Tibial artery (tissue), 4 donors: ENCODE measurements at regions not wholly inside any gene's neighbourhood (a gene's known extent, or its start where the extent isn't known, plus 50 kb on each side); places are given as distances from the start of the nearest gene placed in this dataset.

Experiments used
- DNase-seq, 2 donors: peaks; one replicate each; pipeline ENCODE4 v3.0.0-alpha.2; 2019
- H3K27ac ChIP-seq, 2 donors: fragments of 200-600 bp; sonication (generic) in 1 of 2; 1 replicate in 1 of 2; 2 replicates in 1 of 2; pipeline ENCODE4 v1.5.1; 2018 to 2019; ENCODE audit warnings: mild to moderate bottlenecking in 1 of 2
- H3K27me3 ChIP-seq, 2 donors: fragments of 200-600 bp; sonication (generic) in 1 of 2; one replicate each; pipeline versions ENCODE4 v1.5.1 to v1.6.0; 2016 to 2019
- H3K36me3 ChIP-seq, 3 donors: fragments of 200-600 bp; sonication (generic) in 2 of 3; one replicate each; pipeline ENCODE4 v1.5.1; 2016 to 2019; ENCODE audit warnings: mild to moderate bottlenecking in 2 of 3
- H3K4me1 ChIP-seq, 4 donors: fragments of 200-600 bp; sonication (generic) in 2 of 4; 1 replicate in 3 of 4; 2 replicates in 1 of 4; pipeline ENCODE4 v1.5.1; 2016 to 2019
- H3K4me3 ChIP-seq, 2 donors: fragments of 200-600 bp; sonication (generic) in 1 of 2; 1 replicate in 1 of 2; 2 replicates in 1 of 2; pipeline ENCODE4 v1.5.1; 2018 to 2019; ENCODE audit warnings: mild to moderate bottlenecking in 2 of 2
- H3K9me3 ChIP-seq, 3 donors: fragments of 200-600 bp; sonication (generic) in 1 of 3; one replicate each; pipeline ENCODE4 v1.5.1; 2016 to 2019
- CTCF ChIP-seq, 2 experiments: fragments of 200-600 bp in 1 of 2; fragments of 450-650 bp in 1 of 2; IDR thresholded peaks; one replicate each; pipeline ENCODE4 v1.5.1; 2017 to 2019; ENCODE audit warnings: antibody characterized with exemption in 2 of 2, mild to moderate bottlenecking in 1 of 2, moderate library complexity in 1 of 2
- intact Hi-C: fragments of 100-400 bp; cut with DNase I; formaldehyde crosslinking; loops from one replicate; pipeline ENCODE4 v1.15.0; 2023; ENCODE audit warnings: low total_unique reads

- no peak overlapping the region for H3K27ac ChIP-seq
- no peak for DNase-seq
- H3K4me3 ChIP-seq: no peak overlapping the region
- H3K27me3 ChIP-seq: no peaks in the 10 kb centered on the region
- intact Hi-C loops: no loop called here
- H3K9me3 ChIP-seq: no peaks in the 10 kb centered on the region
- no peaks in the 10 kb centered on the region for H3K36me3 ChIP-seq
- peaks cover 0 to 18% (median 9%) of the 10 kb centered on the region in 4 donors for H3K4me1 ChIP-seq
- no peak for TF ChIP-seq CTCF (IDR thresholded peaks at IDR 0.05)
These were observed 101.2 kb upstream of the MGMT start for GRCh38 chr10:129365767-129366402.

- no peak for DNase-seq
- H3K27ac ChIP-seq: no peak overlapping the region
- intact Hi-C loops: no loop called here
- H3K4me3 ChIP-seq: no peak overlapping the region
- H3K27me3 ChIP-seq: no peaks in the 10 kb centered on the region
- no peak for TF ChIP-seq CTCF (IDR thresholded peaks at IDR 0.05)
- no peaks in the 10 kb centered on the region for H3K9me3 ChIP-seq
- H3K36me3 ChIP-seq: no peaks in the 10 kb centered on the region
- peaks cover 0 to 18% (median 9%) of the 10 kb centered on the region in 4 donors for H3K4me1 ChIP-seq
These were observed 100.6 kb upstream of the MGMT start for GRCh38 chr10:129366450-129366849.

GRCh38 chr10:129369566-129369965, 97.5 kb upstream of the MGMT start:
- DNase-seq: no peak
- Histone ChIP-seq H3K36me3 (no peaks in the 10 kb centered on the region), H3K4me3 (no peak overlapping the region), H3K9me3 (no peaks in the 10 kb centered on the region), H3K27ac (no peak overlapping the region), H3K27me3 (no peaks in the 10 kb centered on the region), H3K4me1 (peaks cover 0 to 18% (median 9%) of the 10 kb centered on the region in 4 donors)
- intact Hi-C loops: no loop called here
- no peak for TF ChIP-seq CTCF (IDR thresholded peaks at IDR 0.05)

GRCh38 chr10:129371541-129371940, 95.5 kb upstream of the MGMT start:
- Histone ChIP-seq H3K27me3 (no peaks in the 10 kb centered on the region), H3K27ac (no peak overlapping the region), H3K9me3 (no peaks in the 10 kb centered on the region), H3K4me1 (peaks cover 0 to 18% (median 9%) of the 10 kb centered on the region in 4 donors), H3K36me3 (no peaks in the 10 kb centered on the region), H3K4me3 (no peak overlapping the region)
- no peak for TF ChIP-seq CTCF (IDR thresholded peaks at IDR 0.05)
- no peak for DNase-seq
- intact Hi-C loops: no loop called here

GRCh38 chr10:129372172-129372571, 94.9 kb upstream of the MGMT start:
- intact Hi-C loops: no loop called here
- H3K27ac ChIP-seq: no peak overlapping the region
- no peaks in the 10 kb centered on the region for H3K9me3 ChIP-seq
- H3K4me1 ChIP-seq: peaks cover 0 to 18% (median 9%) of the 10 kb centered on the region in 4 donors
- H3K27me3 ChIP-seq: no peaks in the 10 kb centered on the region
- DNase-seq: no peak
- H3K36me3 ChIP-seq: no peaks in the 10 kb centered on the region
- TF ChIP-seq CTCF (IDR thresholded peaks at IDR 0.05): no peak
- H3K4me3 ChIP-seq: no peak overlapping the region

GRCh38 chr10:129373231-129373630, 93.8 kb upstream of the MGMT start:
- intact Hi-C loops: no loop called here
- peaks cover 0 to 18% (median 9%) of the 10 kb centered on the region in 4 donors for H3K4me1 ChIP-seq
- TF ChIP-seq CTCF (IDR thresholded peaks at IDR 0.05): no peak
- H3K36me3 ChIP-seq: no peaks in the 10 kb centered on the region
- no peak overlapping the region for H3K27ac ChIP-seq
- no peaks in the 10 kb centered on the region for H3K9me3 ChIP-seq
- no peaks in the 10 kb centered on the region for H3K27me3 ChIP-seq
- DNase-seq: no peak
- H3K4me3 ChIP-seq: no peak overlapping the region
